ENCODE measurements at regions not wholly inside any gene's neighbourhood (a gene's known extent, or its start where the extent isn't known, plus 50 kb on each side); places are given as distances from the start of the nearest gene placed in this dataset.

DNA sequence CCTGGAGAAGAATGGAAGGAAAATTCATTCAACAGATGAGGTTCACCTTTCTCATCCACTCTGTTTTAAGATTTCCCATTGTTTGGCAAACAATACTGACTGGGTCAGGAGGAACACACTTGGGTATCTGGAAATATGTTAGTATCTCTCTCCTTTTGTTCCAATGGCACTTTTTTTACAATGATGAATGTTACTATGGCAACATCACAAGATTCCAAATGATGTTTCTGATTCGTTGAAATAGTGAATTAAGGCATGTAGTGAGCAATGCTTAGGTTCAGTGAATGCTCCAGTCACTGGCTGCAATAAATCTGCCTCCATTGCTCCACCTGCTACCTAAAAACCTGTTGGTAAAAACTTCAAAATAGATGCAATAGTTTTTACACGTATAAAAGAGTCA, 392.8 kb downstream of the DNAH5 start:
- no peak for DNase-seq (ENCODE audit: low spot score)
- ChIA-PET CTCF (no interaction called here), POLR2A (no interaction called here)
- Mint-ChIP-seq H3K4me1 (no peaks in the 10 kb centered on the region), H3K27ac (no peak overlapping the region), H3K36me3 (no peaks in the 10 kb centered on the region), H3K4me3 (no peak overlapping the region), H3K27me3 (ENCODE audit: low read depth) (peaks cover 3% of the 10 kb centered on the region), H3K9me3 (peaks cover 3% of the 10 kb centered on the region; the same call in 1 of the 2 replicates)
- no peak for ATAC-seq
- TF ChIP-seq GTF2I (CRISPR knock-in tag; conservative IDR thresholded peaks at IDR 0.05) (no peak), PREB (CRISPR knock-in tag; IDR thresholded peaks at IDR 0.05; ENCODE audit: borderline replicate concordance) (no peak), ZNF263 (CRISPR knock-in tag; IDR thresholded peaks at IDR 0.05; ENCODE audit: low read depth) (no peak), ZNF138 (CRISPR knock-in tag; conservative IDR thresholded peaks at IDR 0.05) (no peak)

- H3K4me1 Mint-ChIP-seq: peaks cover 14% of the 10 kb centered on the region
- TF ChIP-seq ATF2 (CRISPR knock-in tag; IDR thresholded peaks at IDR 0.05; ENCODE audit: borderline replicate concordance, low read depth): no peak
- no peak for TF ChIP-seq ZNF396 (CRISPR knock-in tag; IDR thresholded peaks at IDR 0.05; ENCODE audit: borderline replicate concordance)
- TF ChIP-seq E2F1 (CRISPR knock-in tag; IDR thresholded peaks at IDR 0.05): no peak
- TF ChIP-seq AR (CRISPR knock-in tag; IDR thresholded peaks at IDR 0.05): no peak
- no peak for TF ChIP-seq SOX15 (CRISPR knock-in tag; IDR thresholded peaks at IDR 0.05)
- TF ChIP-seq OVOL2 (CRISPR knock-in tag; IDR thresholded peaks at IDR 0.05; ENCODE audit: borderline replicate concordance): no peak
- no peak for TF ChIP-seq PRRX2 (CRISPR knock-in tag; IDR thresholded peaks at IDR 0.05)
- TF ChIP-seq ESRRA (CRISPR knock-in tag; IDR thresholded peaks at IDR 0.05; ENCODE audit: borderline replicate concordance): no peak
- TF ChIP-seq ZMAT4 (CRISPR knock-in tag; IDR thresholded peaks at IDR 0.05): no peak
- TF ChIP-seq NR2C2 (CRISPR knock-in tag; IDR thresholded peaks at IDR 0.05): no peak
- no peak for TF ChIP-seq HMGXB4 (CRISPR knock-in tag; IDR thresholded peaks at IDR 0.05)
- no peak for TF ChIP-seq ZNF263 (CRISPR knock-in tag; IDR thresholded peaks at IDR 0.05; ENCODE audit: low read depth)
- no peak for TF ChIP-seq CTCF (IDR thresholded peaks at IDR 0.05)
- TF ChIP-seq FOXJ3 (CRISPR knock-in tag; IDR thresholded peaks at IDR 0.05; ENCODE audit: borderline replicate concordance): no peak
- ChIA-PET CTCF (no interaction called here), POLR2A (no interaction called here)
- DNase-seq (ENCODE audit: low spot score) (no peak), ATAC-seq (peak; percentile 85)
- H3K27ac Mint-ChIP-seq: peak overlapping the region; percentile 50
- no peak overlapping the region for H3K4me3 Mint-ChIP-seq
- H3K27me3 Mint-ChIP-seq (ENCODE audit: low read depth): no peaks in the 10 kb centered on the region
- H3K36me3 Mint-ChIP-seq: peaks cover 6% of the 10 kb centered on the region; the same call in 1 of the 2 replicates
- H3K9me3 Mint-ChIP-seq: peaks cover 21% of the 10 kb centered on the region
These were observed 404.2 kb downstream of the DNAH5 start for GRCh38 chr5:13540168-13540750.

All from WTC11 (cell line).